IPS-NIHi7 (cell line): ENCODE measurements at regions not wholly inside any gene's neighbourhood (a gene's known extent, or its start where the extent isn't known, plus 50 kb on each side); places are given as distances from the start of the nearest gene placed in this dataset.

Experiments
- DNase-seq: peaks from one replicate; pipeline ENCODE4 v3.0.0; 2012; ENCODE audit warnings: mixed read lengths; ENCODE audit errors: extremely low spot score

GRCh38 chr2:137824501-137824900 is 139.8 kb upstream of the HNMT start:
- DNase-seq: no peak

GRCh38 chr2:137826373-137827372 is 137.6 kb upstream of the HNMT start:
- no peak for DNase-seq

- DNase-seq: no peak
These were observed 135.6 kb upstream of the HNMT start for GRCh38 chr2:137828624-137829023.

- no peak for DNase-seq
These were observed 135.0 kb upstream of the HNMT start for GRCh38 chr2:137829251-137829650.

- no peak for DNase-seq
These were observed 129.4 kb upstream of the HNMT start for GRCh38 chr2:137834760-137835379.

- DNase-seq: no peak
These were observed 127.6 kb upstream of the HNMT start for GRCh38 chr2:137836671-137837070.

GRCh38 chr2:137837830-137838229 is 126.4 kb upstream of the HNMT start:
- no peak for DNase-seq

- peak; percentile 76 for DNase-seq
These were observed 125.8 kb upstream of the HNMT start for GRCh38 chr2:137838255-137839092.

GRCh38 chr2:137842430-137842829 is 121.8 kb upstream of the HNMT start:
- DNase-seq: no peak

GRCh38 chr2:137842952-137843351 is 121.3 kb upstream of the HNMT start:
- no peak for DNase-seq

GRCh38 chr2:137845422-137845821 is 118.9 kb upstream of the HNMT start:
- no peak for DNase-seq

- DNase-seq: no peak
These were observed 117.3 kb upstream of the HNMT start for GRCh38 chr2:137846993-137847392.

GRCh38 chr2:137847443-137847842 is 116.8 kb upstream of the HNMT start:
- DNase-seq: no peak

GRCh38 chr2:137857881-137858280 is 106.4 kb upstream of the HNMT start:
- no peak for DNase-seq

- DNase-seq: no peak
These were observed 101.6 kb upstream of the HNMT start for GRCh38 chr2:137862651-137863050.

GRCh38 chr2:137865954-137866540 is 98.2 kb upstream of the HNMT start:
- peak; percentile 56 for DNase-seq

- no peak for DNase-seq
These were observed 93.6 kb upstream of the HNMT start for GRCh38 chr2:137870682-137871081.

GRCh38 chr2:137872577-137872976 is 91.7 kb upstream of the HNMT start:
- DNase-seq: no peak

GRCh38 chr2:137873536-137874244 is 90.6 kb upstream of the HNMT start:
- DNase-seq: no peak

- DNase-seq: no peak
These were observed 85.2 kb upstream of the HNMT start for GRCh38 chr2:137879121-137879520.

GRCh38 chr2:137881711-137882110 is 82.6 kb upstream of the HNMT start:
- no peak for DNase-seq
